ENCODE measurements at regions not wholly inside any gene's neighbourhood (a gene's known extent, or its start where the extent isn't known, plus 50 kb on each side); places are given as distances from the start of the nearest gene placed in this dataset.

DNA sequence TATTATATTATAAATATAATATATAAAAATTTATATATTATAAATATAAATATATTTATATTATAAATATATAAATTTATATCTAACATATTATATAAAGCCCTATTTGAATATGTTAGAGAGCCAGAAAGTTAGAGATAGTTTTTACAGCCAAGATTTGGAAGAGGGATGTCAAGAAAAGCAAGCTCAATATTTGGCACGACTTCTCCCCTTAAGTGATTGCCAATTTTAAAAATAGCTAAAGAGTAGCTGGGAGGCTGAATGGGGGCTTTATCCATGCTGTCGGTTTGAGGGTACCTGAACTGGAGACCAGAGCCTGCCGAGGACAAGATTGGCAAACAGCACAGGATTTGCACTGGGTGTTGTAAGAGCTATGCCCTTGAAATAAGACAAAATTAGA is 180.9 kb upstream of the GYPC start:
- Mint-ChIP-seq H3K27ac (no peak overlapping the region), H3K4me1 (no peaks in the 10 kb centered on the region), H3K27me3 (ENCODE audit: low read depth) (peaks cover 26% of the 10 kb centered on the region), H3K9me3 (peaks cover 4% of the 10 kb centered on the region), H3K4me3 (no peak overlapping the region), H3K36me3 (peaks cover 1% of the 10 kb centered on the region)
- TF ChIP-seq, protein P1, sequence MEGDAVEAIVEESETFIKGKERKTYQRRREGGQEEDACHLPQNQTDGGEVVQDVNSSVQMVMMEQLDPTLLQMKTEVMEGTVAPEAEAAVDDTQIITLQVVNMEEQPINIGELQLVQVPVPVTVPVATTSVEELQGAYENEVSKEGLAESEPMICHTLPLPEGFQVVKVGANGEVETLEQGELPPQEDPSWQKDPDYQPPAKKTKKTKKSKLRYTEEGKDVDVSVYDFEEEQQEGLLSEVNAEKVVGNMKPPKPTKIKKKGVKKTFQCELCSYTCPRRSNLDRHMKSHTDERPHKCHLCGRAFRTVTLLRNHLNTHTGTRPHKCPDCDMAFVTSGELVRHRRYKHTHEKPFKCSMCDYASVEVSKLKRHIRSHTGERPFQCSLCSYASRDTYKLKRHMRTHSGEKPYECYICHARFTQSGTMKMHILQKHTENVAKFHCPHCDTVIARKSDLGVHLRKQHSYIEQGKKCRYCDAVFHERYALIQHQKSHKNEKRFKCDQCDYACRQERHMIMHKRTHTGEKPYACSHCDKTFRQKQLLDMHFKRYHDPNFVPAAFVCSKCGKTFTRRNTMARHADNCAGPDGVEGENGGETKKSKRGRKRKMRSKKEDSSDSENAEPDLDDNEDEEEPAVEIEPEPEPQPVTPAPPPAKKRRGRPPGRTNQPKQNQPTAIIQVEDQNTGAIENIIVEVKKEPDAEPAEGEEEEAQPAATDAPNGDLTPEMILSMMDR (IDR thresholded peaks at IDR 0.05; ENCODE audit: unreplicated experiment) = no peak
- DNase-seq (ENCODE audit: low spot score in 2 of 2, unreplicated experiment in 2 of 2) = no peak

DNA sequence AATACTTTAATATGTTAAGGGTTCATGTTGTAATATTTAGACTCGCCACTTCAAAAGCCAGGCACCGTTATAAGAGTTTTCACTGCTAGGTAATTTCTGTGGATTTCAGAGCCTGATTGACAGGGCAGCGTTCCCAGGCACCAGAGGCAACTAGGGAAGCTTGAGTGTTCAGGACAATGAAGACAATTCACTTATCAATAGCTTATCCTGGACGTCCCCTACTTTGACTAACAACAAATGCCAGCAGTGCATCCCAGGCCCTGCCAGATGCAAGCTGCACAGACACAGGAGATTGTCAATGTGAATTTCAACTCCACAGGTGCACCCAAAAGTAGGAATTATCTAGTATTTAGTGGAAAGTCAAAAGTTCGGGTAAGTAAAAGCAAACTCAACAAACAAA is 179.3 kb upstream of the GYPC start:
- Mint-ChIP-seq H3K9me3 (peaks cover 4% of the 10 kb centered on the region), H3K27me3 (ENCODE audit: low read depth) (peaks cover 17% of the 10 kb centered on the region), H3K4me1 (no peaks in the 10 kb centered on the region), H3K36me3 (peaks cover 1% of the 10 kb centered on the region), H3K4me3 (no peak overlapping the region), H3K27ac (no peak overlapping the region)
- DNase-seq (ENCODE audit: low spot score in 2 of 2, unreplicated experiment in 2 of 2) = no peak
- TF ChIP-seq, protein P1 (IDR thresholded peaks at IDR 0.05; ENCODE audit: unreplicated experiment) = no peak

DNA sequence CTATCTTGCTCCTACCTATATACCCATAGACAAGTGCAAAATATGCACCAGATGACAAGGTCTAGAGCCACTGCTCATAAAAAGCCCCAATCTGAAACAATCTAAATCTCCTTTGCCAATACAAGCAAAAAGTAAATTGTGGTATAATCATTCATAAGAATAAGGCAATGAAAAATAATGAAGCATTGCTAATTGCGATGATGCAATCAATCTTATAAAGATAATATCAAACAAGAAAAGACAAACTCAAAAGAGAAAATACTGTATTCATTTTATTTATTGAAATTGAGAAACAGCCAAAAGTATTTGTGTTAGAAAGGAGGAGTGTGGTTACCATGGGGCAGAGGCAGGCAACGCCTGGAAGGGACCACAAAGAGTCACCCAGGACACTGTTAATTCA is 175.9 kb upstream of the GYPC start:
- no peak overlapping the region for H3K4me3 Mint-ChIP-seq

DNA sequence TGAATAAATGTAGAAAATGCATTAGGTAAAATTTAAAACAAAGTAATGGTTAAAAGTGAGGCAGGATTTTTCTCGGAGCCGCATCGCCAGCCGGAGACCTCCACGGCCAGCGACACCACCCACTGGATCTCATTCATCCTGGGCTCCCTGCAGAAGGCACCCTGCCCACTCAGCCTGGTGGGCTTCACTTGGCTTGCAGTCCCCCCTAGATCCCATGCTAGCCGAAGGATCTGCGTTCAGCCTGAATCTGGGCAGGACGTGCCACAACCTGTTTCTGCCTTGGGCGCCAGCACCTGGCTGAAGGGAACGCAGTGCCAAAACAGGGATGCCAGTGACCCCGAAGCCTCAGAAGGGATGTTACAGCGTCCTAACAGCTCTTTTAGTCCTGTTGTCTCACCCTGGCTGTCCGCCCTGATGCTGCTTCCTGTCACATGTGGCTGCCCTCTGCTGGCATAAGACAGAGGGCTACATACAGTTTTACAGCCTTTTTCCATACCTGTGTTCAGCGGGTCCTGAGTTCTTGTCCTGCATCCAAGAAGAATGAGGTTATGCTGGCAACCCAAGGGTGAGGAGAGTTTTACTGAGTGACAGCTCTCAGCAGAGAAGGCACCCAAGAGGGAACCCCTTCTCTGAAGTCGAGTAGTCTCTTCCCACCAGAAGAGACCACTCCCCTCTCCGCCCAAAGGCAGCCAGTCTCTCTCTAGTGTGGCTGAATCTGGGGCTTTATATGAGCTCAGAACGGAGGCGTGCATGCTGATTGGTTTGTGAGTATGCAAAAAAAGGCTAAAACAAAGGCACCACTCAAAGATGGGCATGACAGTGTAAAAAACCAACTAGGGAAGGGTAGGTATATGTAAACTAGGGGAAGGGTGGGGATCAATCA is 173.1 kb upstream of the GYPC start:
- no peak overlapping the region for H3K4me3 Mint-ChIP-seq
- no peak for DNase-seq (ENCODE audit: low spot score in 2 of 2, unreplicated experiment in 2 of 2)
- no peaks in the 10 kb centered on the region for H3K4me1 Mint-ChIP-seq

More for the DNA sequence above, 175.9 kb upstream of the GYPC start:
- Mint-ChIP-seq H3K27me3 (ENCODE audit: low read depth) (no peaks in the 10 kb centered on the region), H3K27ac (no peak overlapping the region), H3K9me3 (peaks cover 4% of the 10 kb centered on the region), H3K36me3 (peaks cover 1% of the 10 kb centered on the region), H3K4me1 (no peaks in the 10 kb centered on the region)
- DNase-seq (ENCODE audit: low spot score in 2 of 2, unreplicated experiment in 2 of 2) = no peak
- TF ChIP-seq, protein P1 (IDR thresholded peaks at IDR 0.05; ENCODE audit: unreplicated experiment) = no peak

DNA sequence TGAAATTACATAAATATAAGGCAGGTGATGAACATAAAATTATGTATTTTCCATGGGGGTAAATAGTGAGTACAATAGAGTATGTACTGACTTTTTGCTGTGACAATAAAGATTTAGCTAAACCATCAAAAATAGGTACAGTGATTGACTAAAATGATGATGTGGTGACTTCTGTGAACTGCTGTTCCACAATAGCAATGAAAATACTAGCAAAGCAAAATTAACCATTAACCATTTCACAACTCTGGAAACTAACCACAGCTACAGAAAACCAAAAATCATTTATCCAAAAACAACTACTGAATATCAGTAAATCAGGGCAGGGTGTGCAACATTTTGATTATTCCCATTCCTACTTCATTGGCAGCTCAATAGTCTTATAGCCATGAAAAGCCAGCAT is 161.4 kb upstream of the GYPC start:
- no peaks in the 10 kb centered on the region for H3K4me1 Mint-ChIP-seq
- no peak overlapping the region for H3K4me3 Mint-ChIP-seq
- TF ChIP-seq, protein P1 (IDR thresholded peaks at IDR 0.05; ENCODE audit: unreplicated experiment) = no peak
- H3K9me3 Mint-ChIP-seq = peaks cover 27% of the 10 kb centered on the region
- peaks cover 4% of the 10 kb centered on the region for H3K36me3 Mint-ChIP-seq
- H3K27me3 Mint-ChIP-seq (ENCODE audit: low read depth) = no peaks in the 10 kb centered on the region
- no peak for DNase-seq (ENCODE audit: low spot score in 2 of 2, unreplicated experiment in 2 of 2)
- H3K27ac Mint-ChIP-seq = no peak overlapping the region

More for the DNA sequence above, 173.1 kb upstream of the GYPC start:
- TF ChIP-seq, protein P1 (IDR thresholded peaks at IDR 0.05; ENCODE audit: unreplicated experiment) = no peak
- no peaks in the 10 kb centered on the region for H3K27me3 Mint-ChIP-seq (ENCODE audit: low read depth)
- peaks cover 4% of the 10 kb centered on the region for H3K9me3 Mint-ChIP-seq
- H3K36me3 Mint-ChIP-seq = peaks cover 1% of the 10 kb centered on the region
- H3K27ac Mint-ChIP-seq = no peak overlapping the region
